ENCODE measurements at regions not wholly inside any gene's neighbourhood (a gene's known extent, or its start where the extent isn't known, plus 50 kb on each side); places are given as distances from the start of the nearest gene placed in this dataset.
"Not testable (repeated sequence)": the region's sequence is repeated elsewhere in the genome, so short reads cannot be mapped to it uniquely, and the experiment has no call there.

- TF ChIP-seq CTCF (IDR thresholded peaks at IDR 0.05; ENCODE audit: borderline replicate concordance, insufficient read depth, low read depth, low read length), result no peak
- no peak overlapping the region for H3K4me3 ChIP-seq (ENCODE audit: low read depth, low read length)
Observed at GRCh38 chrX:17987783-17988182, 126.7 kb upstream of the RAI2 start.

- TF ChIP-seq CTCF (IDR thresholded peaks at IDR 0.05; ENCODE audit: borderline replicate concordance, insufficient read depth, low read depth, low read length), result no peak
- H3K4me3 ChIP-seq (ENCODE audit: low read depth, low read length), result no peak overlapping the region
Observed at GRCh38 chrX:17986977-17987376, 125.9 kb upstream of the RAI2 start.

DNA sequence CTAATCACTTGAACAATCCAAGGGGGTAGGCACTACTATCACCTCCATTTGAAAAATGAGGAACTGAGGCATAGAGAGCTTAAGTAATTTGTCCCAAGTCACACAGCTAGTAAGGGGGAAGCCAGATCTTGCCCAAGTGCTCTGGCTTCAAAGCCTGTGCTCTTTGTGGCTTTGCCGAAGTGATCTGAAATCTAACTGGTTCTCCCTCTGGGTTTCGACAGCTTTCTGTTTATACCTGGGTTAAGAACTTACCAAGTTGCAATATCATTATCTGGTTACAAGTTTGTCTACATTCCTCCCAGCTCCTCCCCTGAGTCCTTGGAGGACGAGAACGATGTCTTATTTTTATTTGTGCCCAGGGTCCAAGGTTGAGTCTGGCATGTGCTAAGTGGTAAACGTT, 125.3 kb upstream of the RAI2 start:
- H3K4me3 ChIP-seq (ENCODE audit: low read depth, low read length), result no peak overlapping the region
- no peak for TF ChIP-seq CTCF (IDR thresholded peaks at IDR 0.05; ENCODE audit: borderline replicate concordance, insufficient read depth, low read depth, low read length)

DNA sequence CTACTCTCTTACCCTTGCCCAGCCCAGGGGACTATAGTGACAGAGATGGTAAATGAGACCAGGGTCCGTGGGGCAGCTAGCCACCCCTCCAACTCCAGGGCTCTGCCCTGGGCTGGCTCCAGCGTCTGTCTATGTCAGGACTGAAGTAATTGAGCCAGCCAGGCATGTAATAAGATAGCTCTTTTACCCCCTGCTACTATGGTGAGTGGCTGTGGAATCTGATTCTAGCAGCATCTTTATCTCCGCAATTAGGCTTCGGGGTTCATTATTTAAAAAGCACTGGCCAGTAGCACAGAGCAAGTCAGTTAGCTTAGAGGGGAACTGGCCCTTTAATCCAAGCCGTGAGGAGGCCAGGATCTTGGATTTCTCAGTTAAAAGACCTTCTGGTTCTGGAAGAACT, 123.3 kb upstream of the RAI2 start:
- no peak for TF ChIP-seq CTCF (IDR thresholded peaks at IDR 0.05; ENCODE audit: borderline replicate concordance, insufficient read depth, low read depth, low read length)
- no peak overlapping the region for H3K4me3 ChIP-seq (ENCODE audit: low read depth, low read length)

GRCh38 chrX:17983389-17983788, 122.3 kb upstream of the RAI2 start:
- TF ChIP-seq CTCF (IDR thresholded peaks at IDR 0.05; ENCODE audit: borderline replicate concordance, insufficient read depth, low read depth, low read length), result no peak
- H3K4me3 ChIP-seq (ENCODE audit: low read depth, low read length), result no peak overlapping the region

DNA sequence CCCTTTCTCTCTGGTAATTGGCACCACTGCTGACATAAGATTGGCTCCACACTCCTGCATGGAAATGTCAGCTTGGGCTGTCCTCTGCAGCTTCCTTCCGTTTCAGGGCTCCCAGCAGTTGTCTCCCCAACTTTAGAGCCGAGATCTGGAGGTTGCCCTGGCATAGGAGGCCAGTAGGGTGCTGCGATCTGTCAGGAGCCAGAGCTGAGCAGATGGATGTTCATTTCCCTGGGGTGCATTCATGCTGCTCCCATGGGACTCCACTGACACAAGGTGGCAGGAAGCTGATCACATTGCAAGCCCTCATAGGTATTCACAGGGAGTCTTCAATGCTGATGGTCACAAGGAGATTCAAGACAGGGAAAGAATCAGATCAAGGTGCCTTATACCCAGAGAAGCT, 116.6 kb upstream of the RAI2 start:
- no peak for TF ChIP-seq CTCF (IDR thresholded peaks at IDR 0.05; ENCODE audit: borderline replicate concordance, insufficient read depth, low read depth, low read length)
- H3K4me3 ChIP-seq (ENCODE audit: low read depth, low read length), result no peak overlapping the region

DNA sequence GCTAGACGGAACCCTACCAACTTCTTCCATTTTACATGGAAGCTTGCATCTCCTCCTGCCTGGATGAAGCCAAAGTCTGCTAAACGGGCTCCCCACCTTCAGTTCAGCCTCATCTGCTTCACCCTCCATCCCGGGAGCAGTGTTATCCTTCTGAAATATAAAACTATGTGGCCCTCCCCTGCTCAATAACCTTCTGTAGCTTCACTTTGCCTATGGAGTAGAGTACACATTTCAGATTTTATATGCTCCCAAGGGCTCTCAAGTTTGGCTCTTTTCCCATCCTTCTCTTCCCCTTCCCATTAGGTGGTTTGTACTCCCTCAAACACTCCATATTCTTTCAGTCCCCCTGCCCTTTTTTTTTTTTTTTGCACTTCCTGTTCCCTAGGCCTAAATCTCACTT, 115.9 kb upstream of the RAI2 start:
- no peak overlapping the region for H3K4me3 ChIP-seq (ENCODE audit: low read depth, low read length)
- TF ChIP-seq CTCF (IDR thresholded peaks at IDR 0.05; ENCODE audit: borderline replicate concordance, insufficient read depth, low read depth, low read length), result no peak

DNA sequence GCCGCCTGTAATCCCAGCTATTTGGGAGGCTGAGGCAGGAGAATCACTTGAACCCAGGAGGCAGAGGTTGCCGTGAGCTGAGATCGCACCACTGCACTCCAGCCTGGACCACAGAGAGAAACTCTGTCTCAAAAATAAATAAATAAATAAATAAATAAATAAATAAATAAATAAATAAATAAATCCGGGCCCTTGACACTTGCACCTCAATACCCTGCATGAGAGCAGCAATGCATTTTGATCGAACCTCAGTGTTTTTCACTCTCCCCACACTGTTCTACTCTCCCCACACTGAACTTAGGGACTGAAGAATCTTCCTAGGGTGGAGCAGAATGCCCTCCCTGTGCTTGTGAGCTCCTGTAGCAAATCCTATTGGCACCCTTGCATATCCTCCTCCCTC, 114.3 kb upstream of the RAI2 start:
- H3K4me3 ChIP-seq (ENCODE audit: low read depth, low read length), result not testable (repeated sequence)

All from GM12875 (cell line).